GM12872 (cell line): ENCODE measurements at regions not wholly inside any gene's neighbourhood (a gene's known extent, or its start where the extent isn't known, plus 50 kb on each side); places are given as distances from the start of the nearest gene placed in this dataset.

Experiments
- TF ChIP-seq, protein P1 (sequence below): IDR thresholded peaks from 3 replicates; pipeline ENCODE4 v1.5.1; 2011; ENCODE audit warnings: low read depth, mild to moderate bottlenecking, low read length, moderate library complexity; ENCODE audit not compliant: insufficient read depth

DNA sequence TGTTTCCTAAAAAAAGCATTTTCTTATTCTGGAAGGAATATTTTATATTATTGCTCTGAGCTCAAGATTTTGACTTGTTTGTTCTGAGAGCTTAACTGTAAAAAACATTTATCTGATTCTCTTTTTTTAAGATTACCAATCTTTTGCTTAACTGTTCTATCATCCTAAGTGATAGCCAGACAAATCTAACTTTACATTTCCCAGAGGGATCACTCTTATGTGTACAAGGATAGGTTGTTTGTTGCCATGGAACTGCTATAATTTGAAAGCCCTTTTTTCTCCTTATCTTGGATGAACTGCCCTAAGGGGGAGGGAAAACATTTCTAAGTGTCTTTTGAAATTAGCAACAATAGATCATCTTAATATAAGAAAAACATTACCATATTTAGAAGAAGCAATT lies 494.7 kb downstream of the TRAM1L1 start:
- TF ChIP-seq, protein P1, sequence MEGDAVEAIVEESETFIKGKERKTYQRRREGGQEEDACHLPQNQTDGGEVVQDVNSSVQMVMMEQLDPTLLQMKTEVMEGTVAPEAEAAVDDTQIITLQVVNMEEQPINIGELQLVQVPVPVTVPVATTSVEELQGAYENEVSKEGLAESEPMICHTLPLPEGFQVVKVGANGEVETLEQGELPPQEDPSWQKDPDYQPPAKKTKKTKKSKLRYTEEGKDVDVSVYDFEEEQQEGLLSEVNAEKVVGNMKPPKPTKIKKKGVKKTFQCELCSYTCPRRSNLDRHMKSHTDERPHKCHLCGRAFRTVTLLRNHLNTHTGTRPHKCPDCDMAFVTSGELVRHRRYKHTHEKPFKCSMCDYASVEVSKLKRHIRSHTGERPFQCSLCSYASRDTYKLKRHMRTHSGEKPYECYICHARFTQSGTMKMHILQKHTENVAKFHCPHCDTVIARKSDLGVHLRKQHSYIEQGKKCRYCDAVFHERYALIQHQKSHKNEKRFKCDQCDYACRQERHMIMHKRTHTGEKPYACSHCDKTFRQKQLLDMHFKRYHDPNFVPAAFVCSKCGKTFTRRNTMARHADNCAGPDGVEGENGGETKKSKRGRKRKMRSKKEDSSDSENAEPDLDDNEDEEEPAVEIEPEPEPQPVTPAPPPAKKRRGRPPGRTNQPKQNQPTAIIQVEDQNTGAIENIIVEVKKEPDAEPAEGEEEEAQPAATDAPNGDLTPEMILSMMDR = no peak

GRCh38 chr4:116588783-116589182 lies 496.6 kb downstream of the TRAM1L1 start:
- TF ChIP-seq, protein P1 = no peak

- TF ChIP-seq, protein P1 = no peak
Measured at GRCh38 chr4:116585246-116585645, 500.1 kb downstream of the TRAM1L1 start.

- TF ChIP-seq, protein P1 = no peak
Measured at GRCh38 chr4:116577321-116577720, 508.1 kb downstream of the TRAM1L1 start.

DNA sequence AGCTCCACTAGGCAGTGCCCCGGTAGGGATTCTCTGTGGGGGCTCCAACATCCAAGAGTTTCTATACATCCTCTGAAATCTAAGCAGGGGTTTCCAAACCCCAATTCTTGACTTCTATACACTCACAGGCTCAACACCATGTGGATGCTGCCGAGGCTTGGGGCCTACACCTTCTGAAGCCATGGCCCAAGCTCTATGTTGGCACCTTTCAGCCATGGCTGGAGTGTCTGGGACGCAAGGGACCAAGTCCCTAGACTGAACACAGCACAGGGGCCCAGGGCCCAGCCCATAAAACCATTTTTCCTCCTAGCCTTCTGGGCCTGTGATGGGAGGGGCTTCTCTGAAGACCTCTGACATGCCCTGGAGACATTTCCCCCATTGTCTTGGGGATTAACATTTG lies 511.8 kb downstream of the TRAM1L1 start:
- TF ChIP-seq, protein P1 = no peak

DNA sequence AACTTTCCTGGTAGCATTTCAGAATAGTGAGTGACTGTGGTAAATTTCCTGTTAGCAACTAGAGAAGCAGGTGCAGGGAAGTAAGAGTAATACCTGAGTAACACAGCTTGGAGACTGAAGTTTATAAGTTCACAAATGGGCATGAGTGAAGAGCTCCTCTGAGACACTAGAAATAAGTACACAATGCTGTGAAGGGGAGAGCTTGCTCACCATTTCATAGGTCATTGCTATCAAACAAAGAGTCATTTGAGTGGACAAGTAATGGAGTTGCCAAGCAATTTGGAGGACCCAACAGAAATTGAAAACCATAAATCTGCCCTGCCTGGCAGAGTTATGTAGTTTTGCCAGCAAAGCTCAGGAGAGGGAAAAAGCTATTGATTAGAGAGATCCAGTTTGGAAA lies 523.6 kb downstream of the TRAM1L1 start:
- TF ChIP-seq, protein P1 = no peak

DNA sequence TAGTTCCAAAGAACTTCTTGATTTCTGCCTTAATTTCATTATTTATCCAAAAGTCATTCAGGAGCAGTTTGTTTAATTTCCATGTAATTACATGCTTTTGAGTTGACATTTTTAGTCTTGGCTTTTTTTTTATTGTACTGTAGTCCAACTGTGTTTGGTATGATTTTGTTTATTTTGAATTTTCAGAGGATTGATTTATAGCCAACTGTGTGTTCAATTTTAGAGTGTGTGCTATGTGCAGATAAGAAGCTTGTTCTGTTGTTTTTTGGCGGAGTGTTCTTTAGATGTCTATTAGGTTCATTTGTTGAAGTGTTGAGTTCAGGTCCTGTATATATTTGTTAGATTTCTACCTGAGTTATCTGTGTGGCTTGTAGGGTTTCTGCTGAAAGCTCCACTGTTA lies 533.6 kb downstream of the TRAM1L1 start:
- TF ChIP-seq, protein P1 = no peak

DNA sequence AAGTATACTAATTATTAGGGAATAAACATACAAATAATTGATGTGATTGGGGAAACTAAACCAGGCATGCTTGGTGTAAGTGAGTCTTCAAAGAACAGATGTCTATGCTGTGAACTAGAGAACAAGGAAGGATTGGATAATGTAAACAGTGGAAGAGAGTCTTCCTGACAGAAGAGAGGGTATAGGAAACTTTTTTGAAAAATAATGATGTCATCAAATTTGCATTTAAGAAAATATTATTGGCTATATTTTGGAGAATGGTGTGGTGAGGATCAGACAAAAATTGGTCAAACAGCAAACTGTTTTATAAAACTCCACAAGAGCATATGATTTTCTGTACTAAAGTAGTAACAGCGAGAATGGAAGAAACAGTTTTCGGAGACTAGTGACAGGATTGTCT lies 537.7 kb downstream of the TRAM1L1 start:
- TF ChIP-seq, protein P1 = no peak
